ENCODE measurements at regions not wholly inside any gene's neighbourhood (a gene's known extent, or its start where the extent isn't known, plus 50 kb on each side); places are given as distances from the start of the nearest gene placed in this dataset.
"Not testable (repeated sequence)": the region's sequence is repeated elsewhere in the genome, so short reads cannot be mapped to it uniquely, and the experiment has no call there.

DNA sequence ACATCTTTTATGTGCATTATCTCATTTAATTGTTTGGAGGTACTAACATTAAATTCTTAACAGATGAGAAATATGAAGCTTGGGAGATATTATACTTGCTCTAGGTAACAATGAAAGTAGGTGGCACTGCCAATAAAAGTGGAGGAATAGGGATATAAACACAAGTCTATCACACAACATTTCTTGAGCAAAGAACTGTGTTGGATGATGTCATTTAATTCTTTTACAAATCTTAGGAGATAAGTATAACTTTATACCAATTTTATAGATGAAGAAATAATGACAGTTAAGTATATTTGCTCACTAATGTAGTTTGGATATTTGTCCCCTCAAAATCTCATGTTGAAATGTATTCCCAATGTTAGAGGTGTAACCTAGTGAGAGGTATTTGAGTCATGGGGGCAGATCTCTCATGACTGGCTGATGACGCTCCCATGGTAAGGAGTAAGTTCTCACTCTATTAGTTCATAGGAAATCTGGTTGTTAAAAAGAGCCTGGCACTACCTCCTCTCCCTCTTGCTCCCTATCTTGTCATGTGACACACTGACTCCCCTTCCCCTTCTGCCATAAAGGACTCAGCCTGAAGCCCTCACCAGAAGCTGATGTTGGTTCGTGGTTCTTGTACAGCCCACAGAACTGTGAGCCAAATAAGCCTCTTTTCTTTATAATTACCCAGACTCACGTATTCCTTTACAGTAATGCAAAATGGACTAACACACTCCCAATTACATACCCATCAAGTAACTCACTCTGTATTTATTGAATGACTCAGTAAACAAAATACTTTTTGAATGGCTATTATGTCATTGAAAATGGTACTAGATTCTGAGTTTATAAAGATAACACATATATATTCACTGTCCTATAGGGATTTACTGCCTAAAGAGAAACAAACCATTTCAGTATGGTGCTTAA lies 146.8 kb upstream of the KITLG start:
- intact Hi-C loops (cut with micrococcal nuclease): no loop called here

DNA sequence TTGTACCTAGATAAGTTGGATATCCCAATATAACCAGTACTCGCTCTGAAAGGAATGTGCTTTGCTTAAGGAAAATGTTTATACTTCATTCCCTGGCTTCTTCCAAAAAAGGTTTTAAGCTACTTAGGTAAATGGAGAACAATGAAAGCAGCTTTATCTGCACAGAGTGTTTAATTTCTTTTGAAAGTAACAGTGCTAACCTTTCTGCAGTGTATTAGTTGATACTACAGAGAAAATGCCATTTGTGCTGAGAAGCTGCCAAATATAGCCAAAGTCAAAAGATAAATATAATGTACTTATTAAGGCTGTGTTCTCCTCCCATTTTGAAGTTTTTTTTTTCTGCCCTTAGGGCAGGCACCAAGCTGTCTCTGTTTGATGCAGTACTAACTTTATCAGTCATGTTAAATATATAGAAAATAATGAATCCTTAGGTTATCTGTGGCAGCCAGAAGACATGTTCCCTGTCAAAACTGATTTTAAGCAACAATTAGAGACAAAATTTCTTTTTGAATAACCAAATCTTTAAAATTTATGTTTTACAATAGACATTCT lies 145.4 kb upstream of the KITLG start:
- intact Hi-C loops (cut with micrococcal nuclease): no loop called here

DNA sequence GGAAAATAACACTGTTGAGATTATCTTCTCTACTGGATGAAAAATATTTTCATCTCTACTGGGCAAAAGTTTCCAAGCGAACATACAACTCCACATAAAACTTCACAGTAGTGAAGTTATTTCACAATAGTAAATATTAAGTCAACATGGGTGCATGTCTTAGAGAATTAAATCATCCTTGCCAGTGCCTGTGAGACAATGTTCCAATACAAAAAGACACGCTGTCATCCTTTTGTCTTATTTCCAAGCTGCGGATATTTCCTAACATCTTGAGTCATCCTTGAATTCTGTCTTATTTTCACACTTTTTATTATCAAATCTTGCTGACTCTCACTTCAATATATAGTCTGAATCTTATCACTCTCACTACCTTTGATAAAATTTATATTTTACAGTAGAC lies 142.9 kb upstream of the KITLG start:
- intact Hi-C loops (cut with micrococcal nuclease): no loop called here

DNA sequence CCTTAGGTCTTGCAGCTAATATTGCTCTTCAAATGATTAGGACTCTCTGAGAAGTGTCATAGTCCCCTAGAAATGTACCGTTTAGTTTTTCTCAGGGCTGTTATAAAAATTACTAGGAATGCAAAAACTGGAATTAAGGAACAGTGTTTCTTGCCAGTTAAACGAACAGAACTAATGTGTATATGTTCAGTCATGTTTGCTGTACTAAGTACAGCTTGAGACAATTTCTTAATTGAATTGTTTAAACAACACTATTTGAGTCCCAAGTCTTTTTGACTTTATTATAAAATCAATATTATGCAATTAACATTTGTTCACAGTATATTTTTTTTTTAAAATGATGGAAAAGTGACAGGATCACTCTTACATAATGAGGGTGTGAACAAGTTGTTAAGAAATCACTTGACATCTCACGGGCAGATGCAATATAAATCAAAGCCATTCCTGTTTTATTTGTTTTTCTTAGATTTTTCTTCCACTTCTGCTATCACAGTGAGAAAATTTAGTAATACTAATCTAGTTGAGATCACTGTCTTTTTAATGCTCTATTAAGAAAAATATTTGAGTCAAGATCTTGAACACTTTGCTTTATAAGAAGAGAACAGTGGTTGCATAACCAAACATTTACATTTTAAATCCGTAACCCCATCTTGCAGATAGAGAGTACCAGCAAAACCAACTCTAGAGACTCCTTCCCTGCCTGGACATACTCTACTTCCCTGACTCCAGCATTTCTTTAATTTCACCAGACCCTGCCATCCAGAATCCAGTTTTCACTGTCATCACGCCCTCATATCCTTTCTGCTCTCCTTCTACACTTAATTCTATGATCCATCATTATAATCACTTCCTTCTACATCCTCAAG lies 140.7 kb upstream of the KITLG start:
- intact Hi-C loops (cut with micrococcal nuclease): no loop called here

DNA sequence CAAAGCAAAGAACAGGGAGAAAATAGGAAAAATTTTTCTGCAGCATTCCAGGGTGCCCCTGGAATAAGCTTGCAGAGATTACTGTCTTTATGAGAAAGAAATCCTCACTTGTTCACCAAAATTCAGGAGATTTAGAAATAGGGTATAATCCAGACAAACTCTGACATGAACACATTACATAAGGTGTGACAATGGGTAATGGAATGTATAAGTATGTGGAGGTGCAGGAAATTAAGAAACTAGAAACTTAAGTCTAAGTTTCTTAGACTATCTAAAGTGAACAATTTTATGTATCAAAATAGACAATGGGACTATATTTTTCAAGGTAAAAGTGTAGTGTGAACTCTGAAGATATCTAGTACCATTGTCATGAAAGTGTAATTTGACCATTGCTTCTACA lies 140.0 kb upstream of the KITLG start:
- intact Hi-C loops (cut with micrococcal nuclease): no loop called here

DNA sequence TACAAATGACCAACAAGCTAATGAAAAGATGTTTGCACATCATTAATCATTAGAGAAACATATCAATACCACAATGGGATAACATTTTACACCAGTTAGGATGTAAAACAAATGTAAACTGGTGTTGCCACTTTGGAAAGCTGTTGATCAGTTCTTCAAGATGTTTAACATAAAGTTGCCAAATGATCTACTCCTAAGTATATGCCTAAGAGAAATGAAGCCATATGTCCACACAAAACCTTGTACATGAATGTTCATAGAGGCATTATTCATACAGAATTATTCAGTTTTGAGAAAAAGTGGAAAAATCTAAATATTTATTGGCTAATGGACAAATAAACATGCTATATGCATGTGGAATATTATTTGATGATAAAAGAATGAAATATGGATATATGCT lies 136.9 kb upstream of the KITLG start:
- intact Hi-C loops (cut with micrococcal nuclease): no loop called here

DNA sequence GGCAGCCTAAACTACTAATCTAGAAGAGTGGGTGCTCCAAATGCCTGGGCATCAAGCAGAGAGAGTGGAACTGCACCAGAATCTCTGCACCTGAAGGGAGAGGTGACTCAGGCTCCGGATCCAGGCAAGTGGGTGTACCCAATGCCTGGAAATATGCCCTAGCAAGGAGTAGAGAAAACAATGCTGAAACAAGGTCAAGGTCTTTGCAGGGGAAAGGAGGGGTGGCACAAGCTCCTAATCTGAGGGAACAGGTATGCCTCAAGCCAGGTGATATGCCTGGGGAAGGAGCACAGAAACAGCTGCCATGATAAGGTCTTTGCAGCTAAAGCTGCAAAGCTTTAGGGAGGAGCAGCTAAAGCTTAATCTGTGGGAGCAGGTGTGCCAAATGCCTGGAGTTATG lies 136.0 kb upstream of the KITLG start:
- intact Hi-C loops (cut with micrococcal nuclease): no loop called here

DNA sequence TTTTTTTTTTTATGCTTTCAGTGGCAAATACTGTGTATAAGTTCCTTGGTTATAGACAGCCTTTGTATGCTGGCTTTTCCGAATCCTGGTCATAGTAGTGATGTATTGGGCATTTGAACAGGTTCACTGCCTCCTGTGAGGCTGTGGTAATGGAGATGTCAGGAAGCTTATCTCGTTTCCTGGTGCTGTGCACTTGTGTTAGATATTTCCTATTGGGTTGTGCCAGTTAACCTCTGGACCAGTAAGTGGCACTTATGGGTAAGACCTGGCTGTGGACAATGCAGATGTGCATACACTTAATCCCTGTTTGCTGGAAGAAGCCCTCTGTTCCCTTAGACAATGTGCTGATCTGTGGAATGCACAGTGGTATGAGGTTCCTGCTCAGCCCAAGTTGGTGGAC lies 135.4 kb upstream of the KITLG start:
- intact Hi-C loops (cut with micrococcal nuclease): no loop called here

DNA sequence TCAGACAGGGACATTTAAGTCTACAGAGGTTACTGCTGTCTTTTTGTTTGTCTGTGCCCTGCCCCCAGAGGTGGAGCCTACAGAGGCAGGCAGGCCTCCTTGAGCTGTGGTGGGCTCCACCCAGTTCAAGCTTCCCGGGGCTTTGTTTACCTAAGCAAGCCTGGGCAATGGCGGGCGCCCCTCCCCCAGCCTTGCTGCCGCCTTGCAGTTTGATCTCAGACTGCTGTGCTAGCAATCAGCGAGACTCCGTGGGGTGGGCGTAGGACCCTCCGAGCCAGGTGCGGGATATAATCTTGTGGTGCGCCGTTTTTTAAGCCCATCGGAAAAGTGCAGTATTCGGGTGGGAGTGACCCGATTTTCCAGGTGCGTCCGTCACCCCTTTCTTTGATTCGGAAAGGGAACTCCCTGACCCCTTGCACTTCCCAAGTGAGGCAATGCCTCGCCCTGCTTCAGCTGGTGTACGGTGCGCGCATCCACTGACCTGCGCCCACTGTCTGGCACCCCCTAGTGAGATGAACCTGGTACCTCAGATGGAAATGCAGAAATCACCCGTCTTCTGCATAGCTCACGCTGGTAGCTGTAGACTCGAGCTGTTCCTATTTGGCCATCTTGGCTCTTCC lies 134.1 kb upstream of the KITLG start:
- intact Hi-C loops (cut with micrococcal nuclease): not testable (repeated sequence)

DNA sequence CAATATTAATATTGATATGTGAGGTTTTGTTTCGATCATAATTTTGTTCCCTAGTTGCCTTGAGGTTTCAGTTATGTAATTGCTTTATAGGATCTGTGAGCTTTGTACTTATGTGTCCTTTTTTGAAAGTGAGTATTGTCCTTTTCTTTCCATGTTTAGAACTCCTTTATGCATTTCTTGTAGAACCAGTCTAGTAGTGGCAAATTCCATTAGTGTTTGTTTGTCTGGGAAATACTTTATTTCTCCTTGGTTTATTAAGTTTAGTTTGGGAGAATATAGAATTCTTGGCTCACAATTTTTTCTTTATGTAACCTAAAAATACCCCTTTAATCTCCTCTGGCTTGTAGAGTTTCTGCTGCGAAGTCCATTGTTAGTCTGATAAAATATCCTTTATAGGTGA lies 127.5 kb upstream of the KITLG start:
- intact Hi-C loops (cut with micrococcal nuclease): no loop called here

DNA sequence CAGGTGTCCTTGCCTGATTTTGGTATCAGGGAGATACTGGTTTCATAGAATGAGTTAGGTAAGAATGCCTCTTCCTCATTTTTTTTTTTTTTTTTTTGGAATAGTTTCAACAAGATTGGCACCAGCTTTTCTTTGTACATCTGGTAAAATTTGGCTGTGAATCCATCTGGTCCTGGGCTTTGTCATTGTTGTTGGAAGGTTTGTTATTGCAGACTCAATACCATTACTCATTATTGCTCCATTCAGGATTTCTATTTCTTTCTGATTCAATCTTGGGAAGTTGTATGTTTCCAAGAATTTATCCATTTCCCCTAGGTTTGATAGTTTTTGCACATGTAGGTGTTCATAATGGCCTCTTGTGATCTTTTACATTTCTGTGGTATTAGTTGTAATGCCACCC lies 126.0 kb upstream of the KITLG start:
- intact Hi-C loops (cut with micrococcal nuclease): no loop called here

DNA sequence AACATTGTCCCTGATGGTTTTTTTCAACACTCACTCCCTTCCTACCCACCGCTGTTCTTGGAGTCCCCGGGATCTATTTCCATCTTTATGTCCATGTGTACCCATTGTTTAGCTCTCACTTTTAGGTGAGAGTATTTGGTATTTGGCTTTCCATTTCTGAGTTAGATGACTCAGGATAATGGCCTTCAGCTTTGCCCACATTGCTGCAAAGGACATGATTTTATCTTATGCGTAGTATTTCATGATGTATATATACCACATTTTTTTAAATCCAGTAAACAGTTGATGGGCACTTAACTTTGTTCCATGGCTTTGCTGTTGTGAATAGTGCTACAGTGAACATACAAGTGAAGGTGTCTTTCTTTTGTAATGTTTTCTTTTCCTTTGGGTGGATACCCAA lies 123.5 kb upstream of the KITLG start:
- intact Hi-C loops (cut with micrococcal nuclease): no loop called here

DNA sequence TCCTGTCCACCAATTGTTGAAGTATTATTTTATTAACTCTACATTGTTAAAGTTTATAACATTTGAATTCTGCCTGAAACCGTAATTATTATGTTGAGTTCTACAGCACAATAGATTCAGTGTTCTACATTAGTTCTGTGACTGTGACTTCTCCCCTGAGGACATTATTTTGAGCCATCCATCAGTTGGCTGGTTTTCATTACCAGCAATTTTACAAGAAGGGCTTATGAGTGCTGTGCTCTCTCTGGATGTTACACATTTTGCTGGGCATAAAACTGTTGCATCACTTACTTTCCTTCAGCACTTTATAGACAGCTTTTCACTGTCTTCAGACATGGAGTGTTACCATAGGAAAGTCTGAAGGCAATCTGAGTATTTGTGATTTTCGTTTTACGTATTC lies 118.2 kb upstream of the KITLG start:
- intact Hi-C loops (cut with micrococcal nuclease): no loop called here

DNA sequence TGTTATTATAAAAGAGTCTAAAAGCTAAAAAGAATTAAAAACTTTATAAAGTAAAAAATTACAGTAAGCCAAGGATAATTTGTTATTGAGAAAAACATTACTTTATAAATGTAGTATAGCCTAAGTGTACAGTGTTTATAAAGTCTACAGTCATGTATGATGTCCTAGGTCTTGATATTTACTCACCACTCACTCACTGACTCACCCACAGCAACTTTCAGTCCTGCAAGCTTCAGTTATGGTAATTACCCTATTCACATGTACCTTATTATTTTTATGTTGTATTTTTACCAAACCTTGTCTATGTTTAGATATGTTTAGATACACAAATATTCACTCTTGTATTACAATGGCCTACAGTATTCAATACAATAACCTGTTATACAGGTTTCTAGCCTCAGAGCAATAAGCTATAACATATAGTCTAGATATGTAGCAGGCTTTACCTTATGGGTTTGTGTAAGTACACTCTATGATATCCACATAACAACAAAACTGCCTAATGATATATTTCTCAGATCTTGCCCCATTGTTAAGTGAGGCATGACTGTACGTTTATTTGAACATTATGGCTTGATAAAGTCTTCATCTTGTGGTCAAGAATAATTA lies 113.7 kb upstream of the KITLG start:
- intact Hi-C loops (cut with micrococcal nuclease): no loop called here

DNA sequence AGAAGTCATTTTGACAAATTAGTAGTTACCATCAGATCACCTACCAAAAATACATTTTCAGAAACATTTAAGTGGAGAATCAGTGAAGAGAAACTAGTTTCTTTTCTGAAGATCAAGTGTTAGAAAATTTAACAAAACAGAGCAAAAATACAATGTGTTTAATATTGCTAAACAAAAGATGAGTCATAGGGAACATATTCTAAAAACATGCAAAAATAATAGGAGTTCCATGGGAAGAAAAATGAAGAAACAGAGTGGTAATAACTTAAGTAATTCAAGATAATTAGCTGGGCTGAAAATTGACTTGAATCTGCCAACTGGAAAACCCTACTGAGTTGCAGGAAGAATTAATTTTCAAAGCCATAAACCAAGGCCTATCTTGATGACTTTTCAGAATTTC lies 111.5 kb upstream of the KITLG start:
- intact Hi-C loops (cut with micrococcal nuclease): no loop called here

DNA sequence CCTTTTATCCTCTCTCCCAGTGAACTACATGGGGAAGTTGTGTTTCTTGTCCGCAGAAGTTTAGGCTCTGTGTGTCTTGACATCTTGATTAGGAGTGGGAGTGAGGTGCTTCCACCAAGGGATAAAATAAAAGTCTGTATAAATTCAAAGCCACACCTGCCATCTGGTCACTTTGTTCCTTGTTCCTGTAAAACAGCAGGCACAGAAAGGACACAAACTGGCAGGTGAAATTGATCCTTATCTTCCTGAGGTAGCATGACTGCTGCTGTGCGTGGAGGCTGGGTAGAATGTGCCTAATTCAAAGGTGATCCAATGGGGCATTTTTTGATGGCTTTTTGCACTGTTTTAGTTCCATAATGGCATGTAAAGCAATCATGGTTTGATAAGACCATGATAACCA lies 104.3 kb upstream of the KITLG start:
- intact Hi-C loops (cut with micrococcal nuclease): no loop called here

DNA sequence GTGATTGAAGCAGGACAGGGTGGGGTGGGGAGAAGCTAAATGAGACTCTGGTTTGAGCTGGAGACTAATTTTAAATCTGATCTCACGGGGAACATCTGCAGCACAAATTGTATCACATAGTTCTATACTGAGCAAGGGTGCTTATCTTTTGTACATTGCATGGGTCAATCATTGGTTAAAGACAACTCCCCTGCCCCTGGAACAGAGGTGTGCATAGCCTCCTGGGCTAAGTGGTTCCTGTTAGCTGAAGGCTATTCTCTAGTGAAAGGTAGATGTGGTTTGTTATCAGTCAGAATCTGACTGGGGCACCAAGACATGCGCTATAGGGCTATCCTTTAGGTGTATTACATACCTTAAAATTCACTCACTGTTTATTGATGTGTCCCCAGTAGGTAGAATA lies 103.9 kb upstream of the KITLG start:
- intact Hi-C loops (cut with micrococcal nuclease): no loop called here

DNA sequence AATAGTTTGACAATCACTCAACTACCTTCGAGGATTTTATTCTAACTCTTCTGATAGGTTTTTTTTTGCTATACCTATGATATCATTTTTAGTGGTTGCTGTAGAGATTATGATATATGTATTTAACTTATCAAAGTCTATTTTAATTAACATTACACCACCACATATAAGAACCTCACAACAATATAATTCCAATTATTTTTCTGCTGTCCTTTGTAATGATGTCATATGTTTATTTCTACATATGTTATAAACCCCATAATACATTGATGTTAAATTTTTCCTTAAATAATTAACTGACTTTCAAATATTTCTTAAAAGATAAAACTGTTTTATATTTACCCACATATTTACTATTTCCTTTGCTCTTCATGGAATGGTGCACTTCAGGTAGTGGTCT lies 103.4 kb upstream of the KITLG start:
- intact Hi-C loops (cut with micrococcal nuclease): no loop called here

DNA sequence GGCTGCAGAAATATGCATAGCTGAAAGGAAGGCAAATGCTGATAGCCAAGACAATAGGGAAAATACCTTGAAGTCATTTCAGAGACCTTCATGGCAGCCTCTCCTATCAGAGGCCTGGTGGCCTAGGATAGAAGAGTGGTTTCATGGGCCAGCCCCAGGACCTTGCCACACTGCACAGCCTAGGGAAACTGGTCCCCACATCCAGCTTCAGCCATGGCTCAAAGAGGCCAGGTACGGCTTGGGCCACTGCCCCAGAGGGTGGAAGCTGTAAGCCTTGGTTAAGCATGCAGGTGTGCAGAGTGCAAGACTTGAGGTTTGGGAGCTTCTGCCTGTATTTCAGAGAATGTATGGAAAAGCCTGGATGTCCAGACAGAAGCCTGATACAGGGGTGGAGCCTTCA lies 101.0 kb upstream of the KITLG start:
- intact Hi-C loops (cut with micrococcal nuclease): no loop called here

DNA sequence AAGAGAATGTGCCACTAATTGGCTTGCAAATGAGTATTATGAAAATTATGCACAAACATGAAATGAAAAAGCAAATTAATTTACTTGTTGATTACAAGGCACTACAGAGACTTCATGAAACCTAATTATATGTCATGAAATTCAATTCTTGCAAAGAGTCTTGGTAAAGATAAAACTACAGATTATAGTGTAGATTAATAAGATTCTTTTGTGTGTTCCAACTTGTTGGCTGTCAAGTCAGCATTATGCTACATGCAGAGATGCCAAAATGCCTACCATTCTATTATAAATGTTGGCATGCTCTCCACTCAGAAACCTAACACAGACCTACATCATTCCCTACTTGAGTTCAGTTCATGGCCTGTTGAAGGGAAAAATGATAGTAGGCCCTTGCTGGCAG lies 97.2 kb upstream of the KITLG start:
- intact Hi-C loops (cut with micrococcal nuclease): no loop called here

DNA sequence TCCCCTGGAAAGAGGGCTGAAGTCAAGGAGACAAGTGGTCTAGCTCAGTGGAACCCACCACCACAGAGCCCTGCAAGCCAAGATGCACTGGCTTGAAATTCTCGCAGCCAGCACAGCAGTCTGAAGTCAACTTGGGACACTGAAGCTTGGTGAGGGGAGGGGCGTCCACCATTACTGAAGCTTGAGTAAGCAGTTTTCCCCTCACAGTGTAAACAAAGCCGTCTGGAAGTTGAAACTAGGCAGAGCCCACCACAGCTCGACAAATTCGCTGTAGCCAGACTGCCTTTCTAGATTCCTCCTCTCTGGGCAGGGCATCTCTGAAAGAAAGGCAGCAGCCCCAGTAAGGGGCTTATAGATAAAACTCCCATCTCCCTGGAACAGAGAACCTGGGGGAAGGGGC lies 87.3 kb upstream of the KITLG start:
- intact Hi-C loops (cut with micrococcal nuclease): not testable (repeated sequence)
